H9 (cell line): ENCODE measurements at regions not wholly inside any gene's neighbourhood (a gene's known extent, or its start where the extent isn't known, plus 50 kb on each side); places are given as distances from the start of the nearest gene placed in this dataset.

Source experiments
- DNase-seq: peaks from one replicate; pipeline ENCODE4 v3.0.0-alpha.2; 2017
- H2AFZ ChIP-seq: one replicate; pipeline ENCODE4 v1.6.1; 2013; ENCODE audit warnings: mild to moderate bottlenecking, low read length, control low read depth, moderate library complexity
- H2AK5ac ChIP-seq: 2 replicates; pipeline ENCODE4 v1.6.1; 2013; ENCODE audit warnings: low read length, control low read depth, mixed read lengths; ENCODE audit not compliant: insufficient read length
- H2BK120ac ChIP-seq: one replicate; pipeline ENCODE4 v1.6.1; 2013; ENCODE audit warnings: low read depth, mild to moderate bottlenecking, low read length, control low read depth, inconsistent platforms; ENCODE audit not compliant: poor library complexity, severe bottlenecking
- H2BK12ac ChIP-seq: 2 replicates; pipeline ENCODE4 v1.6.1; 2013; ENCODE audit warnings: low read length, control low read depth, mixed read lengths, low read depth; ENCODE audit not compliant: insufficient read length
- H2BK15ac ChIP-seq: 2 replicates; pipeline ENCODE4 v1.6.1; 2013; ENCODE audit warnings: low read depth, low read length, control low read depth
- H2BK20ac ChIP-seq: one replicate; pipeline ENCODE4 v1.6.1; 2013; ENCODE audit warnings: low read depth, mild to moderate bottlenecking, low read length, control low read depth, inconsistent platforms; ENCODE audit not compliant: poor library complexity, severe bottlenecking
- H2BK5ac ChIP-seq: 2 replicates; pipeline ENCODE4 v1.6.1; 2013; ENCODE audit warnings: low read length, control low read depth, mixed read lengths; ENCODE audit not compliant: insufficient read length
- H3K14ac ChIP-seq: 2 replicates; pipeline ENCODE4 v1.6.1; 2013; ENCODE audit warnings: low read length, control low read depth; ENCODE audit not compliant: insufficient read depth
- H3K18ac ChIP-seq: 2 replicates; pipeline ENCODE4 v1.6.1; 2013; ENCODE audit warnings: low read depth, mild to moderate bottlenecking, mixed read lengths, low read length, control low read depth; ENCODE audit not compliant: insufficient read length
- H3K23ac ChIP-seq: 2 replicates; pipeline ENCODE4 v1.6.1; 2013; ENCODE audit warnings: low read length, control low read depth, mixed read lengths, low read depth; ENCODE audit not compliant: insufficient read length
- H3K23me2 ChIP-seq: 2 replicates; pipeline ENCODE4 v1.6.1; 2013; ENCODE audit warnings: low read depth, mild to moderate bottlenecking, mixed read lengths, low read length, control low read depth; ENCODE audit not compliant: insufficient read length, poor library complexity, severe bottlenecking
- H3K27ac ChIP-seq: 2 replicates; pipeline ENCODE4 v1.5.1; 2013; ENCODE audit warnings: low read length, control low read depth, mixed read lengths, low read depth; ENCODE audit not compliant: insufficient read length
- H3K27me3 ChIP-seq: 2 replicates; pipeline ENCODE4 v1.6.1; 2013; ENCODE audit warnings: low read length, control low read depth, inconsistent platforms; ENCODE audit not compliant: insufficient read depth
- H3K4ac ChIP-seq: 2 replicates; pipeline ENCODE4 v1.6.1; 2013; ENCODE audit warnings: low read depth, mild to moderate bottlenecking, control low read depth, inconsistent platforms, low read length, moderate library complexity
- H3K4me1 ChIP-seq: 2 replicates; pipeline ENCODE4 v1.6.1; 2013; ENCODE audit warnings: low read length, control low read depth, inconsistent platforms; ENCODE audit not compliant: insufficient read depth
- H3K4me2 ChIP-seq: 2 replicates; pipeline ENCODE4 v1.6.1; 2013; ENCODE audit warnings: low read length, control low read depth, mixed read lengths; ENCODE audit not compliant: insufficient read length, insufficient read depth
- H3K56ac ChIP-seq: 2 replicates; pipeline ENCODE4 v1.6.1; 2013; ENCODE audit warnings: low read depth, mild to moderate bottlenecking, mixed read lengths, low read length, control low read depth; ENCODE audit not compliant: insufficient read length
- H3K79me1 ChIP-seq: 2 replicates; pipeline ENCODE4 v1.6.1; 2013; ENCODE audit warnings: low read depth, mild to moderate bottlenecking, moderate library complexity, low read length, control low read depth, inconsistent platforms; ENCODE audit not compliant: insufficient read depth, poor library complexity, severe bottlenecking
- H3K79me2 ChIP-seq: 2 replicates; pipeline ENCODE4 v1.6.1; 2013; ENCODE audit warnings: low read length, control low read depth, inconsistent platforms; ENCODE audit not compliant: insufficient read depth
- H3K9ac ChIP-seq: 2 replicates; pipeline ENCODE4 v1.6.1; 2013; ENCODE audit warnings: low read length, control low read depth, mixed read lengths; ENCODE audit not compliant: insufficient read length; ENCODE audit errors: extremely low read depth
- H3K9me3 ChIP-seq: one replicate; pipeline ENCODE4 v1.6.1; 2013; ENCODE audit warnings: low read depth, low read length, inconsistent platforms; ENCODE audit not compliant: control insufficient read depth
- H3T11ph ChIP-seq: one replicate; pipeline ENCODE4 v1.6.1; 2013; ENCODE audit warnings: mild to moderate bottlenecking, low read length, control low read depth, inconsistent platforms
- H4K20me1 ChIP-seq: one replicate; pipeline ENCODE4 v1.6.1; 2013; ENCODE audit not compliant: control insufficient read depth, insufficient read length, insufficient read depth
- H4K5ac ChIP-seq: 2 replicates; pipeline ENCODE4 v1.6.1; 2013; ENCODE audit warnings: low read depth, mild to moderate bottlenecking, mixed read lengths, low read length, control low read depth; ENCODE audit not compliant: insufficient read length
- H4K8ac ChIP-seq: replicated peaks from 2 replicates; pipeline ENCODE4 v1.6.1; 2013; ENCODE audit warnings: low read length, control low read depth, mixed read lengths, low read depth; ENCODE audit not compliant: insufficient read length
- H4K91ac ChIP-seq: 2 replicates; pipeline ENCODE4 v1.6.1; 2013; ENCODE audit warnings: low read depth, mild to moderate bottlenecking, moderate library complexity, mixed read lengths, low read length, control low read depth; ENCODE audit not compliant: insufficient read length
- H3K27ac Mint-ChIP-seq, 3 experiments: 2 replicates in 2 of 3; 3 replicates in 1 of 3; pipeline ENCODE4 v1.8.0; 2020 to 2021; ENCODE audit warnings: mixed read lengths in 3 of 3, mild to moderate bottlenecking in 1 of 3, moderate library complexity in 1 of 3
- H3K27me3 Mint-ChIP-seq: 2 replicates; pipeline ENCODE4 v1.8.0; 2021; ENCODE audit warnings: low read depth, mild to moderate bottlenecking, moderate library complexity, mixed read lengths
- H3K36me3 Mint-ChIP-seq, 3 experiments: 2 replicates in 2 of 3; 3 replicates in 1 of 3; pipeline ENCODE4 v1.8.0; 2020 to 2021; ENCODE audit warnings: low read depth in 3 of 3, mixed read lengths in 3 of 3; ENCODE audit not compliant: insufficient read depth in 1 of 3
- H3K4me1 Mint-ChIP-seq, 2 experiments: 2 replicates each; pipeline ENCODE4 v1.8.0; 2020; ENCODE audit warnings: mixed read lengths in 2 of 2
- H3K4me3 Mint-ChIP-seq, 2 experiments: 2 replicates in 1 of 2; 3 replicates in 1 of 2; pipeline ENCODE4 v1.8.0; 2020 to 2021; ENCODE audit warnings: mild to moderate bottlenecking in 2 of 2, mixed read lengths in 2 of 2, moderate library complexity in 1 of 2
- H3K9me3 Mint-ChIP-seq, 2 experiments: 2 replicates in 1 of 2; 3 replicates in 1 of 2; pipeline ENCODE4 v1.8.0; 2020; ENCODE audit warnings: mild to moderate bottlenecking in 2 of 2, mixed read lengths in 2 of 2, moderate library complexity in 1 of 2
- CTCF ChIP-seq: fragments of 200-600 bp; sonication (generic); conservative IDR thresholded peaks from 3 replicates; pipeline ENCODE4 v1.8.0; 2021; ENCODE audit warnings: antibody characterized with exemption, mild to moderate bottlenecking

- no peak overlapping the region for H3K27ac ChIP-seq
- H3K4ac ChIP-seq: no peak overlapping the region
- TF ChIP-seq CTCF: no peak
- no peaks in the 10 kb centered on the region for H4K20me1 ChIP-seq
- H3K23me2 ChIP-seq: no peaks in the 10 kb centered on the region
- H4K91ac ChIP-seq: no peak overlapping the region
- H3K4me1 ChIP-seq: no peaks in the 10 kb centered on the region
- no peak for DNase-seq
- no peak overlapping the region for H2AFZ ChIP-seq
- no peak overlapping the region for H3K27ac Mint-ChIP-seq
- no peak overlapping the region for H3K23ac ChIP-seq
- no peaks in the 10 kb centered on the region for H3K9me3 ChIP-seq
- H3K4me1 Mint-ChIP-seq: no peaks in the 10 kb centered on the region
- H2BK12ac ChIP-seq: no peak overlapping the region
- H2BK20ac ChIP-seq: no peak overlapping the region
- no peaks in the 10 kb centered on the region for H3K79me1 ChIP-seq
- no peak overlapping the region for H3T11ph ChIP-seq
- no peak overlapping the region for H4K5ac ChIP-seq
- no peak overlapping the region for H3K18ac ChIP-seq
- no peak overlapping the region for H2BK15ac ChIP-seq
- H2AK5ac ChIP-seq: no peak overlapping the region
- H3K56ac ChIP-seq: no peak overlapping the region
- no peaks in the 10 kb centered on the region for H3K79me2 ChIP-seq
- no peak overlapping the region for H3K14ac ChIP-seq
- no peak overlapping the region for H3K4me3 Mint-ChIP-seq
- no peak overlapping the region for H2BK120ac ChIP-seq
- no peaks in the 10 kb centered on the region; a peak in 1 of 5 replicates for H3K9me3 Mint-ChIP-seq
- H4K8ac ChIP-seq: no peak overlapping the region
- no peaks in the 10 kb centered on the region for H3K27me3 ChIP-seq
- H2BK5ac ChIP-seq: no peak overlapping the region
- no peaks in the 10 kb centered on the region for H3K36me3 Mint-ChIP-seq
- H3K27me3 Mint-ChIP-seq: no peaks in the 10 kb centered on the region
- no peak overlapping the region for H3K9ac ChIP-seq
- no peak overlapping the region for H3K4me2 ChIP-seq
Measured at GRCh38 chr16:65540901-65541300, 419.0 kb upstream of the CDH11 start.
